Frontal cortex (tissue), 3 donors: ENCODE measurements at regions not wholly inside any gene's neighbourhood (a gene's known extent, or its start where the extent isn't known, plus 50 kb on each side); places are given as distances from the start of the nearest gene placed in this dataset.
A peak's percentile ranks its signal among the peaks of the same experiment; 100 is the strongest.

ENCODE experiments used
- DNase-seq, 2 donors: peaks; one replicate each; pipeline ENCODE4 v3.0.0; 2012; ENCODE audit warnings: low spot score in 2 of 2
- FAIRE-seq: peaks from 2 replicates; lab custom pipeline; 2012; peaks lifted over from hg19 to GRCh38; lab: Jason Lieb, UNC
- donor health status: control.
- donor health status: control.
- donor health status: control.

GRCh38 chr12:65594409-65594808 lies 229.9 kb upstream of the HMGA2 start:
- FAIRE-seq (no peak), DNase-seq (no peak)

DNA sequence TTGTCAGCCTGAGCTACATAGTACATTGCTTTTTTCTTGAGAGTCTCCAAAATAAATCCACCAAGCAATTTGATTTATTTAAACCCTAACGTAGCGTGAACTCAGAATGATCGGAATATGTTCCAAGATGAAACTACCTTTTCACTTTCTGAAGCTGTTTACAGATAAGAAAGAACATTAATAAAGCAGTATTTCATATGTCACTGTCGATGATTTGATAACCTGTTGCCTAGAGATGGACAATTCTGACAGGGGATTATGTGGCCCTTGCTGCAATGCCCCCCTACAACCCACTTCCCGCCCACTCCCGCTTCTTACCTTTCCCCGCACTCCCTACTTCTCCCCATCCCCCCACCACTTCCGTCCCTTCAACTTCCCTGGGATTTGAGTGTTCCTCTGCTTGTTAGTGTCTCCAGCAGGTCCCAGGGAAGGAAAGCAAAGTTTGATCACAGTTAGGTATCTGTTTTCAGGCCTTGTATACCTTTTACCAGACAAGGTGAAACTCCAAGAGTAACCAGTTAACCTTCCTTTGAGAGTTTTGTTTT lies 229.2 kb upstream of the HMGA2 start:
- DNase-seq (no peak), FAIRE-seq (no peak)

GRCh38 chr12:65596514-65597091 lies 227.7 kb upstream of the HMGA2 start:
- DNase-seq (no peak), FAIRE-seq (no peak)

GRCh38 chr12:65597527-65597926 lies 226.8 kb upstream of the HMGA2 start:
- DNase-seq (no peak), FAIRE-seq (no peak)

- no peak for DNase-seq
- FAIRE-seq = no peak
Measured at GRCh38 chr12:65598688-65599087, 225.6 kb upstream of the HMGA2 start.

DNA sequence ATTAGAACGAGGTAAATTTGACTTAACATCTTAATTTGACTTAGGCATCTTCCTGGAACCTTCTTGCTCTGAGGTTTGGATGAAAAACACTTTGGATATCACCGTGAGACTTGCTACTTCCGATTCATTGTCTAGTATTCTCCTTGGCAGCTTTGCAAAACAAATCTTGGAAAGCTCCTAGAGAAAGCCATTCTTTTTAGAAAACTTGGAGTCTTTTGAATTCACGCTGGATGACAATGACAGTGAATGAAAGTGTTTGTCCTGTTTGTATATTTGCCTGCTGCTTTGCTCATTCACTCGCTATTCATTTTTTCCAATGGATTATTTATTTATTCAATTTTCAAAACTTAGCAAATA lies 222.1 kb upstream of the HMGA2 start:
- FAIRE-seq (no peak), DNase-seq (no peak)

DNA sequence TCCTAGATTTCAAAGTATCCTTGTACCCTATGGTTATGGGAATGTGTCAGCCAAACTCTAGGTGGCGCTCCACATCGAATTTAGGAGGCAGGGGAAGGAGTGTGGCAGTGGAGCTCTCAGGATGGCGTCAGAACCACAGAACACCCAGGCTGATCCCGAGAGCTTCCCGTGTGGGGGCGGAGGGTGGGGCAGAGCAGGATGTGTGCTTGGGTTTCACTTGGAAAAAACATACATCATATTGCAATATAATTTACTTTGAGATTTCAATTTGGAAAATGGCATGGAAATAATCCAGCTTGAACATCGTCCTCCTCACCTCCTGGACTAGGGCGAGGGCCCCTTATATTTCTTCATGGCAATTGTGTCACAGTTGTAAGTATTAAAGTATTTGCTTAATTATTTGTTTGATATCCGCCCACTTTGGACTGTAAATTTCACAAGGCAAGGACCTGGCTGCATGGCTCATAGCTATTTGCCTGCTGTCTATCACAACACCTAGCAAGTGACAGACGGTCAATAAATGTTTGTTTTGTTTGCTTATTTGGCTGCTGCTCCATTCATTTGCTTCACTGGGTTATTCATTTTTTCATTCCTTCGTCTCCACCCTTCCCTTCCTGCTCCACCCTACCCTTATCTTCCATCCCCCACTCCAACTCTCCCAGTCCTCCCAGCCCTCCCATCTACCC lies 221.5 kb upstream of the HMGA2 start:
- FAIRE-seq = no peak
- peak; percentile 12 to 49 for DNase-seq

GRCh38 chr12:65603438-65604351 lies 220.6 kb upstream of the HMGA2 start:
- DNase-seq (peak in 1 of 2 donors; percentile 7), FAIRE-seq (no peak)

- no peak for FAIRE-seq
- no peak for DNase-seq
Measured at GRCh38 chr12:65605019-65605418, 219.3 kb upstream of the HMGA2 start.

GRCh38 chr12:65606008-65606766 lies 218.1 kb upstream of the HMGA2 start:
- FAIRE-seq (no peak), DNase-seq (no peak)

DNA sequence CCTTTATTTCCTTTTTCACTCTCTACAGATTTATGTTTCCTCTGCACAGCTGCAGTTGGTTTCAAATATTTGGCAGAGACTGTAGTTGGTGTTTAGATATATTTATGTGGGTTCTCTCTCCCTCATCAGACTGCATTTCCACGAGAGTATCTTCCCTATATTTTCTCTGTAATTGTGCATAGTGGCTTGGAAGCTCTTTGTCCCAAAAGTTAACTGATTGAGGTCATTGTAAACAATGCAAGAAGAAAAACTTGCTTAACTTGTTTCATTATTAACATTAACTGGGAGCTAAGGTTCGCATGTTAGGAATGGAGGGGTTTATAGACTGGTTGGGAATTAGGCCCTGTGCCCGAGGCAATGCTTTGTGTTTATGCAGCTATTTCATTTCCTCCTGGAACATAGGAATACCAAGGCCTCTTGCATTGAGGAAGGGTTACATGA lies 216.9 kb upstream of the HMGA2 start:
- FAIRE-seq = no peak
- no peak for DNase-seq

- DNase-seq (no peak), FAIRE-seq (no peak)
Measured at GRCh38 chr12:65608319-65608916, 215.9 kb upstream of the HMGA2 start.

- FAIRE-seq (no peak), DNase-seq (no peak)
Measured at GRCh38 chr12:65609359-65609771, 214.9 kb upstream of the HMGA2 start.

DNA sequence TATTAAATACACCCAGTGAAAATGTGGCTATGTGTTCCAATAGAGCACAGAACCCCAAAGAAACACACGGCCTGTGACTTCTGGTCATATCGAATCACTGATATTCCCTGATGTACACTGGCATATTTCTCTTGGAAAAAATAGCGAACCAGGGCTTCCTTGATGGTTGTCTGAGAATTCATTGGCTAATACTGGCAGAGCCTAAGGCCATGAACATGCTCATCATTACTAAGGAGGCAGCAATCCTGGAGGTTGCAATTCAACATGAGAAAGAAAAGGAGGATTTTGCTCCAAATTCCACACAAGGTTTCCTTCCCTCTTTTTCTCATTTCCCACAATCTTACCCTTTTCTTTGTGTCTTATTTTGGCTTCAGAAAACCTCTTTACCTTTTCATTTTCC lies 212.9 kb upstream of the HMGA2 start:
- FAIRE-seq = no peak
- no peak for DNase-seq

GRCh38 chr12:65612440-65612839 lies 211.8 kb upstream of the HMGA2 start:
- DNase-seq (no peak), FAIRE-seq (no peak)

DNA sequence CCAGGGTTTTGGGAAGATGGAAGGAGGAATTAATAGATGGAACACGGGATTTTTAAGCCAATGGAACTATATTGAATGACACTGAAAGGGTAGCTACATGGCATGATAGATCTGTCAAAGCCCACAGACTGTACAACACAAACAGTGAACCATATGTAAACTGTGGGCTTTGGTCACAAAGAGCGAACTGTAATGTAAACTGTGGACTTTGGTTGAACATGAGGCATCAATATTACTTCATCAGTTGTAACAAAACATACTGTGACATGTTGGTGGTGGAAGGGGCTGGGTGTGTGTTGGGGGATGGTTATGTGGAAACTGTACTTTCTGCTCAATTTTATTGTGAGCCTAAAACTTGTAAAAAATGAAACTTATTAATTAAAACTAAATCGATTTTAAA lies 210.6 kb upstream of the HMGA2 start:
- DNase-seq (no peak), FAIRE-seq (no peak)

- DNase-seq (no peak), FAIRE-seq (no peak)
Measured at GRCh38 chr12:65614259-65614889, 209.9 kb upstream of the HMGA2 start.

DNA sequence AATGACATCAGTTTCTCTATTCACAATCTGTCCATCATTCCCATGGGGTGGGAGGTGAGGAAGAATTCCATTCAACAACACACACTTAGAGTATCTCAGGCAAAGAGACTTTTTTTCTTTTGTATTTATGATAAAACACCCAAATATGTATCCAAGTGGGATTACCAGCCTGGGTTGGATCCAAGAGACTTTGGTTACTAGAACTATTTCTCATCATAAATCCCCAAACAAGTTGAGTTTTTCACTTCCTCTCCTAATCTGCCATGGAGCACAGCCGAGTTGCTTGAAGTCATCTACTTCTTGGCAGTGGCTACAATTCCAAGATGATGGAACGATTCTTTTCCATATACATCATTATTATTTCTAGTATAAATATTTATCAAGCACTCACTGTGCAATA lies 209.2 kb upstream of the HMGA2 start:
- no peak for DNase-seq
- no peak for FAIRE-seq

DNA sequence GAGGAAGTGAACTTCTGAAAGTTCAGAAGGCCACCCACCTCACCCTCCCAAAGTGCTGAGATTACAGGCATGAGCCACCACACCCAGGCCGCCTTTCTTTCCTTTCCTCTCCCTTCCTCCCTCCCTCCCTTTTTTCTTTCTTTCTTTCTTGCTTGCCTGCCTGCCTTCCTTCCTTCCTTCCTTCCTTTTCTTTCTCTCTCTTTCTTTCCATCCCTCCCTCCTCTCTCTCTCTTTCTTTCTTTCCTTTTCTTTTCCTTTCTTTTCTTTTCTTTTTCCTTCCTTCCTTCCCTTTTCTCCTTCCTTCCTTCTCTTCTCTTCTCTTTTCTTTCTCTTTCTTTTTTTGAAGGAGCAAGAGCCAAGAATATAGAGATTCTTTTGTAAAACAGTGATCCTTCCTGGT lies 208.3 kb upstream of the HMGA2 start:
- FAIRE-seq = no peak
- DNase-seq = no peak
